ENCODE measurements at regions not wholly inside any gene's neighbourhood (a gene's known extent, or its start where the extent isn't known, plus 50 kb on each side); places are given as distances from the start of the nearest gene placed in this dataset.
A peak's percentile ranks its signal among the peaks of the same experiment; 100 is the strongest.
"Not testable (repeated sequence)": the region's sequence is repeated elsewhere in the genome, so short reads cannot be mapped to it uniquely, and the experiment has no call there.

- POLR2A ChIA-PET = no interaction called here
Measured at GRCh38 chrX:1140236-1140681, 72.2 kb downstream of the CRLF2 start.

GRCh38 chrX:1139185-1139500, 73.3 kb downstream of the CRLF2 start:
- no peak for TF ChIP-seq L3MBTL2 (conservative IDR thresholded peaks at IDR 0.05)
- no peak for DNase-seq (ENCODE audit: extremely low spot score)
- CTCF ChIA-PET = no interaction called here
- POLR2A ChIA-PET = no interaction called here

More at GRCh38 chrX:1140236-1140681, 72.2 kb downstream of the CRLF2 start:
- CTCF ChIA-PET = no interaction called here
- no peak for DNase-seq (ENCODE audit: extremely low spot score)
- no peak for TF ChIP-seq NFRKB (IDR thresholded peaks at IDR 0.05)
- TF ChIP-seq FOXA1 (IDR thresholded peaks at IDR 0.05) = no peak
- no peak for TF ChIP-seq SP1 (IDR thresholded peaks at IDR 0.05)
- no peak for TF ChIP-seq FOXM1 (IDR thresholded peaks at IDR 0.05; ENCODE audit: borderline replicate concordance)
- TF ChIP-seq PKNOX1 (IDR thresholded peaks at IDR 0.05) = 0 out of 2 replicates have a peak, but pooled peaks have one; percentile 28
- no peak for TF ChIP-seq LEF1 (IDR thresholded peaks at IDR 0.05; ENCODE audit: borderline replicate concordance)

- no peak for DNase-seq (ENCODE audit: extremely low spot score)
- POLR2A ChIA-PET = no interaction called here
- CTCF ChIA-PET = no interaction called here
- TF ChIP-seq ELF4 (IDR thresholded peaks at IDR 0.05) (no peak), LEF1 (IDR thresholded peaks at IDR 0.05; ENCODE audit: borderline replicate concordance) (no peak), FOXK2 (IDR thresholded peaks at IDR 0.05) (no peak), CTBP1 (IDR thresholded peaks at IDR 0.05; ENCODE audit: borderline replicate concordance) (no peak), TARDBP (IDR thresholded peaks at IDR 0.05) (no peak), HDGF (IDR thresholded peaks at IDR 0.05; ENCODE audit: borderline replicate concordance) (no peak), FOXA1 (IDR thresholded peaks at IDR 0.05) (no peak), SUZ12 (IDR thresholded peaks at IDR 0.05) (no peak), ZNF384 (IDR thresholded peaks at IDR 0.05) (no peak), NFRKB (IDR thresholded peaks at IDR 0.05) (no peak), PKNOX1 (IDR thresholded peaks at IDR 0.05) (no peak), BHLHE40 (IDR thresholded peaks at IDR 0.05; ENCODE audit: borderline replicate concordance) (no peak)
Measured at GRCh38 chrX:1138476-1139184, 73.8 kb downstream of the CRLF2 start.

GRCh38 chrX:1137531-1137930, 74.9 kb downstream of the CRLF2 start:
- no peak for TF ChIP-seq TARDBP (IDR thresholded peaks at IDR 0.05)
- no peak for TF ChIP-seq NFRKB (IDR thresholded peaks at IDR 0.05)
- TF ChIP-seq HDGF (IDR thresholded peaks at IDR 0.05; ENCODE audit: borderline replicate concordance) = no peak
- no peak for TF ChIP-seq FOXK2 (IDR thresholded peaks at IDR 0.05)
- TF ChIP-seq FOXM1 (IDR thresholded peaks at IDR 0.05; ENCODE audit: borderline replicate concordance) = no peak
- no peak for TF ChIP-seq FOXA1 (IDR thresholded peaks at IDR 0.05)
- no peak for TF ChIP-seq LEF1 (IDR thresholded peaks at IDR 0.05; ENCODE audit: borderline replicate concordance)
- no peak for TF ChIP-seq SP1 (IDR thresholded peaks at IDR 0.05)
- TF ChIP-seq SUZ12 (IDR thresholded peaks at IDR 0.05) = no peak
- TF ChIP-seq BHLHE40 (IDR thresholded peaks at IDR 0.05; ENCODE audit: borderline replicate concordance) = no peak
- no peak for TF ChIP-seq PKNOX1 (IDR thresholded peaks at IDR 0.05)
- no peak for TF ChIP-seq L3MBTL2 (conservative IDR thresholded peaks at IDR 0.05)
- no peak for TF ChIP-seq ELF4 (IDR thresholded peaks at IDR 0.05)
- no peak for TF ChIP-seq ARNT (IDR thresholded peaks at IDR 0.05)
- TF ChIP-seq CTBP1 (IDR thresholded peaks at IDR 0.05; ENCODE audit: borderline replicate concordance) = no peak
- TF ChIP-seq ZNF384 (IDR thresholded peaks at IDR 0.05) = no peak
- POLR2A ChIA-PET = no interaction called here
- CTCF ChIA-PET = no interaction called here
- no peak for DNase-seq (ENCODE audit: extremely low spot score)

- POLR2A ChIA-PET; CTCF ChIA-PET; DNase-seq (ENCODE audit: extremely low spot score): not testable (repeated sequence)
Measured at GRCh38 chrX:1136582-1136981, 75.9 kb downstream of the CRLF2 start.

GRCh38 chrX:1134976-1135375, 77.5 kb downstream of the CRLF2 start:
- no peak for DNase-seq (ENCODE audit: extremely low spot score)
- TF ChIP-seq CTBP1 (IDR thresholded peaks at IDR 0.05; ENCODE audit: borderline replicate concordance) = no peak
- no peak for TF ChIP-seq ELF4 (IDR thresholded peaks at IDR 0.05)
- ChIA-PET POLR2A (no interaction called here), CTCF (no interaction called here)

GRCh38 chrX:1134156-1134555, 78.3 kb downstream of the CRLF2 start:
- ChIA-PET CTCF (no interaction called here), POLR2A (no interaction called here)
- DNase-seq (ENCODE audit: extremely low spot score) = no peak
- no peak for TF ChIP-seq FOXK2 (IDR thresholded peaks at IDR 0.05)
- TF ChIP-seq PKNOX1 (IDR thresholded peaks at IDR 0.05) = no peak
- TF ChIP-seq HDGF (IDR thresholded peaks at IDR 0.05; ENCODE audit: borderline replicate concordance) = no peak
- no peak for TF ChIP-seq ELF4 (IDR thresholded peaks at IDR 0.05)
- TF ChIP-seq BHLHE40 (IDR thresholded peaks at IDR 0.05; ENCODE audit: borderline replicate concordance) = no peak
- no peak for TF ChIP-seq NFRKB (IDR thresholded peaks at IDR 0.05)
- TF ChIP-seq ZNF384 (IDR thresholded peaks at IDR 0.05) = no peak
- no peak for TF ChIP-seq FOXA1 (IDR thresholded peaks at IDR 0.05)
- no peak for TF ChIP-seq FOXM1 (IDR thresholded peaks at IDR 0.05; ENCODE audit: borderline replicate concordance)
- TF ChIP-seq TARDBP (IDR thresholded peaks at IDR 0.05) = no peak
- no peak for TF ChIP-seq SUZ12 (IDR thresholded peaks at IDR 0.05)
- TF ChIP-seq CTBP1 (IDR thresholded peaks at IDR 0.05; ENCODE audit: borderline replicate concordance) = no peak
- TF ChIP-seq L3MBTL2 (conservative IDR thresholded peaks at IDR 0.05) = no peak
- no peak for TF ChIP-seq LEF1 (IDR thresholded peaks at IDR 0.05; ENCODE audit: borderline replicate concordance)
